ENCODE measurements at regions not wholly inside any gene's neighbourhood (a gene's known extent, or its start where the extent isn't known, plus 50 kb on each side); places are given as distances from the start of the nearest gene placed in this dataset.

- no peaks in the 10 kb centered on the region for H3K36me3 ChIP-seq
- no peak overlapping the region for H3K27ac ChIP-seq
- H3K9me3 ChIP-seq (ENCODE audit: low read depth) = no peaks in the 10 kb centered on the region
- no peak overlapping the region for H3K4me3 ChIP-seq
- no peaks in the 10 kb centered on the region for H3K27me3 ChIP-seq
- TF ChIP-seq, protein P1, sequence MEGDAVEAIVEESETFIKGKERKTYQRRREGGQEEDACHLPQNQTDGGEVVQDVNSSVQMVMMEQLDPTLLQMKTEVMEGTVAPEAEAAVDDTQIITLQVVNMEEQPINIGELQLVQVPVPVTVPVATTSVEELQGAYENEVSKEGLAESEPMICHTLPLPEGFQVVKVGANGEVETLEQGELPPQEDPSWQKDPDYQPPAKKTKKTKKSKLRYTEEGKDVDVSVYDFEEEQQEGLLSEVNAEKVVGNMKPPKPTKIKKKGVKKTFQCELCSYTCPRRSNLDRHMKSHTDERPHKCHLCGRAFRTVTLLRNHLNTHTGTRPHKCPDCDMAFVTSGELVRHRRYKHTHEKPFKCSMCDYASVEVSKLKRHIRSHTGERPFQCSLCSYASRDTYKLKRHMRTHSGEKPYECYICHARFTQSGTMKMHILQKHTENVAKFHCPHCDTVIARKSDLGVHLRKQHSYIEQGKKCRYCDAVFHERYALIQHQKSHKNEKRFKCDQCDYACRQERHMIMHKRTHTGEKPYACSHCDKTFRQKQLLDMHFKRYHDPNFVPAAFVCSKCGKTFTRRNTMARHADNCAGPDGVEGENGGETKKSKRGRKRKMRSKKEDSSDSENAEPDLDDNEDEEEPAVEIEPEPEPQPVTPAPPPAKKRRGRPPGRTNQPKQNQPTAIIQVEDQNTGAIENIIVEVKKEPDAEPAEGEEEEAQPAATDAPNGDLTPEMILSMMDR (IDR thresholded peaks at IDR 0.05; ENCODE audit: low read depth, low read length) = no peak
- DNase-seq (ENCODE audit: low read depth in 1 of 2, low spot score in 1 of 2) = no peak
- no peaks in the 10 kb centered on the region for H3K4me1 ChIP-seq (ENCODE audit: low read depth)
Measured at GRCh38 chr15:95347837-95348236, 982.7 kb upstream of the NR2F2 start.

DNA sequence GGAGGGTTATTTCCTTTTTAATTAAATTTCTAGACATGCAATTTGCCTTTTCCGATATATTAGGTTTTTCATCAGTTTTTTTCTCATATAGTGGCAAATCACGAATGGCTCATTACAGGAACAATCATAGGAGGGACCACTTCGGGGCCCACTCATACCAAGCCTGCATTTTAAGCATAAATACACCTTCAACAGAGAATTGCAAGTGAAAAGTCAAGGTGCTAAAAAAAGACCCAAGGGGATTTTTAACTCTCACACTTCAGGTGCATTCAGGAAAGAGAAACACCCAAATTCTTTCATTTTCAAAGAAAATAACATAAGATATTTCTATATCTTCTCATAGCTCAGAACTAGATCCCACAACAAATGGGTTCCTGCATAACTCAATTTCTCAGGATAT, 979.6 kb upstream of the NR2F2 start:
- Histone ChIP-seq H3K4me1 (ENCODE audit: low read depth) (no peaks in the 10 kb centered on the region), H3K36me3 (no peaks in the 10 kb centered on the region), H3K27me3 (no peaks in the 10 kb centered on the region), H3K9me3 (ENCODE audit: low read depth) (no peaks in the 10 kb centered on the region), H3K27ac (no peak overlapping the region), H3K4me3 (no peak overlapping the region)
- no peak for DNase-seq (ENCODE audit: low read depth in 1 of 2, low spot score in 1 of 2)
- TF ChIP-seq, protein P1 (IDR thresholded peaks at IDR 0.05; ENCODE audit: low read depth, low read length) = no peak

GRCh38 chr15:95352631-95353187, 977.8 kb upstream of the NR2F2 start:
- Histone ChIP-seq H3K4me1 (ENCODE audit: low read depth) (no peaks in the 10 kb centered on the region), H3K9me3 (ENCODE audit: low read depth) (no peaks in the 10 kb centered on the region), H3K36me3 (no peaks in the 10 kb centered on the region), H3K27me3 (no peaks in the 10 kb centered on the region), H3K27ac (no peak overlapping the region), H3K4me3 (no peak overlapping the region)
- no peak for DNase-seq (ENCODE audit: low read depth in 1 of 2, low spot score in 1 of 2)
- TF ChIP-seq, protein P1 (IDR thresholded peaks at IDR 0.05; ENCODE audit: low read depth, low read length) = no peak

- Histone ChIP-seq H3K27ac (no peak overlapping the region), H3K4me3 (no peak overlapping the region), H3K27me3 (no peaks in the 10 kb centered on the region), H3K4me1 (ENCODE audit: low read depth) (no peaks in the 10 kb centered on the region), H3K9me3 (ENCODE audit: low read depth) (no peaks in the 10 kb centered on the region), H3K36me3 (no peaks in the 10 kb centered on the region)
- DNase-seq (ENCODE audit: low read depth in 1 of 2, low spot score in 1 of 2) = no peak
- TF ChIP-seq, protein P1 (IDR thresholded peaks at IDR 0.05; ENCODE audit: low read depth, low read length) = no peak
Measured at GRCh38 chr15:95353512-95353911, 977.0 kb upstream of the NR2F2 start.

GRCh38 chr15:95359966-95360365, 970.5 kb upstream of the NR2F2 start:
- no peaks in the 10 kb centered on the region for H3K36me3 ChIP-seq
- no peak overlapping the region for H3K4me3 ChIP-seq
- TF ChIP-seq, protein P1 (IDR thresholded peaks at IDR 0.05; ENCODE audit: low read depth, low read length) = no peak
- peaks cover 7% of the 10 kb centered on the region for H3K4me1 ChIP-seq (ENCODE audit: low read depth)
- H3K9me3 ChIP-seq (ENCODE audit: low read depth) = no peaks in the 10 kb centered on the region
- no peak overlapping the region for H3K27ac ChIP-seq
- no peak for DNase-seq (ENCODE audit: low read depth in 1 of 2, low spot score in 1 of 2)
- no peaks in the 10 kb centered on the region for H3K27me3 ChIP-seq

GRCh38 chr15:95362306-95362705, 968.2 kb upstream of the NR2F2 start:
- H3K27me3 ChIP-seq = no peaks in the 10 kb centered on the region
- no peaks in the 10 kb centered on the region for H3K9me3 ChIP-seq (ENCODE audit: low read depth)
- peaks cover 7% of the 10 kb centered on the region for H3K4me1 ChIP-seq (ENCODE audit: low read depth)
- no peak for DNase-seq (ENCODE audit: low read depth in 1 of 2, low spot score in 1 of 2)
- TF ChIP-seq, protein P1 (IDR thresholded peaks at IDR 0.05; ENCODE audit: low read depth, low read length) = no peak
- H3K4me3 ChIP-seq = no peak overlapping the region
- H3K27ac ChIP-seq = no peak overlapping the region
- no peaks in the 10 kb centered on the region for H3K36me3 ChIP-seq

Measured in cardiac muscle cell (in vitro differentiated cells and primary cell).